Stimulated activated naive CD8-positive, alpha-beta T cell treated with anti-CD3 and anti-CD28 coated beads, Interleukin-15, Interleukin-2, amounts not matched to agents 100 ng/mL and 50 ng/mL, for 24 hours (primary cell): ENCODE measurements at regions not wholly inside any gene's neighbourhood (a gene's known extent, or its start where the extent isn't known, plus 50 kb on each side); places are given as distances from the start of the nearest gene placed in this dataset.

Source experiments
- H3K27ac Mint-ChIP-seq: one replicate; pipeline ENCODE4 v1.8.0; 2021; ENCODE audit warnings: mild to moderate bottlenecking, mixed read lengths
- H3K27me3 Mint-ChIP-seq: one replicate; pipeline ENCODE4 v1.8.0; 2021; ENCODE audit warnings: mixed read lengths
- H3K36me3 Mint-ChIP-seq: one replicate; pipeline ENCODE4 v1.8.0; 2021; ENCODE audit warnings: low read depth, mixed read lengths
- H3K4me1 Mint-ChIP-seq: one replicate; pipeline ENCODE4 v1.8.0; 2021; ENCODE audit warnings: low read depth, mixed read lengths
- H3K4me3 Mint-ChIP-seq: one replicate; pipeline ENCODE4 v1.8.0; 2021; ENCODE audit warnings: mild to moderate bottlenecking, mixed read lengths
- H3K9me3 Mint-ChIP-seq: one replicate; pipeline ENCODE4 v1.8.0; 2021; ENCODE audit warnings: mixed read lengths

DNA sequence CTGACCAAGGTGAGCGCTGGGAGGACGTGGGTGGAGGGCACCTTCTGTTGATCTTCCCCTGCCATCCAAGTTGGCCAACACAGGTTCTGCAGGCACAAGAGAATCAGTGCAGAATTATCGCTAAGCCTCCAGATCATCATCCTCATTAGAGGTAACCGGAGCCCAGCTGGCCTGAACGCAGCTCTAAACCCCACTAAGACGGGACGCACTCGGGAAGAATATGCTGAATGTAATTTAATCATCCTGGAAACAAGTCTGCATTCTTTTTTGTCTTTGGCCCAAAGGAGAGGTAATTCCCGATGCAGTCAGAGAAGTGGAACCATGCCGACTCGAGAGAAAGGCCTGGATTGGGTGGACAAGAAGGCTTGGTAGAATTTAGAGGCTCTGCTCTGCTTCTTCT, 111.0 kb upstream of the GSC start:
- Mint-ChIP-seq H3K27me3 (peaks cover 16% of the 10 kb centered on the region), H3K36me3 (no peaks in the 10 kb centered on the region), H3K27ac (no peak overlapping the region), H3K9me3 (no peaks in the 10 kb centered on the region), H3K4me3 (no peak overlapping the region), H3K4me1 (no peaks in the 10 kb centered on the region)

DNA sequence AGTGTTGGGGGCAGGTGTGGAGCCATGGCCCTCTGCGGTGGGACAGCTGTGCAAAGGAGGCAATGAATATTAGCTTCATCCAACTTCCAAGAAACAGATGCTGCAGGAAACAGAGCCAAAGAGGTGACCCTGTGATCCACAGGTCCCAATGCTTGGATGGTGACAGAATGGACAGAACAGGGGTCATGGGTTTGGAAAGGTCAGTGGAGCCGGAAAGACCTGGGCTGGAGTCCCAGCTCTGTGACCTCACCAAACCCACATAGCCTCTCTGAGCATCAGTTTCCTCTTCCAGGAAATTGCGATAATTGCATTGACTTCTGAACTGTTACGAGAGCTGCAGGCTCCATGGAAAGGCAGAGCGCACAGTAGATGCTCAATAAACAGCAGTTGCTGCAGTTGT, 110.2 kb upstream of the GSC start:
- Mint-ChIP-seq H3K36me3 (no peaks in the 10 kb centered on the region), H3K27me3 (peaks cover 20% of the 10 kb centered on the region), H3K4me1 (no peaks in the 10 kb centered on the region), H3K4me3 (no peak overlapping the region), H3K9me3 (no peaks in the 10 kb centered on the region), H3K27ac (no peak overlapping the region)

DNA sequence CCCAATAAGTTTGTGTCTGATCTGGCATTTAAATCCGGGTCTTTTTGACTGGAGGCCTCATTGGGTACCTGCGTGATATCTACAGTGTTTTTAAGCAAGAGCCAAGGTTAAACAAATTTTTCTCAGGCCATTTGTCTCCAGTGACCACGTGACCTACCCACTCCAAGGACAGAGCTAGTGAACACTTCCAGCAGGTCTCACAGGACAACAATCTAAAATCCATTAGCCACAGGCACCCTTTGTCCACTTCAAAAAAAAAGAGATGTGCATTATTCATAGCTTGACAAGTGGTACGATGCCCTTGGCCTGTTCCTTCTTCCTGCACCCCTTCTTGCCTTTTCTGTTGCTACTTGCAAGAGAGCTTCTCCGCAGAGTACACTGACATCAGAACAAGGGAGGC, 109.6 kb upstream of the GSC start:
- H3K4me3 Mint-ChIP-seq: no peak overlapping the region
- H3K27ac Mint-ChIP-seq: no peak overlapping the region
- H3K36me3 Mint-ChIP-seq: no peaks in the 10 kb centered on the region

DNA sequence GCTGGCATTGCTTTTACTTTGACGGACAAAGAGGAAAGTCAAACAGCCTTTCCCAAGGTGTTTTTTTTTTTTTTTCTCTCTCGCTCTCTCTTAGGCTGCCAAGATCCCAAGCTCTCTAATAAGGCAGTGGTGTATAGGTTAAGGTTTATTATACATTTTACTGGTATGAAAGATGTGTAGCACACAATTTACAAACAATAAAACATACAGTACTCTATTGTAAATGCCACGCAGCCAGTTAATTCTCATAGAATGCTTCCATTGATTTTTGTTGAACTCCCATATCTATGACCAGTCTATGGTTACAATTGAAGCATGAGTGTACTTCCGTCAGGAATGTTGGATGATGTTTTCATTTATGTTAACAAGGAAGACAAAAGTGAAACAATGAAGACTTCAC, 106.4 kb upstream of the GSC start:
- H3K36me3 Mint-ChIP-seq: no peaks in the 10 kb centered on the region
- H3K9me3 Mint-ChIP-seq: no peaks in the 10 kb centered on the region
- no peaks in the 10 kb centered on the region for H3K4me1 Mint-ChIP-seq
- H3K4me3 Mint-ChIP-seq: no peak overlapping the region
- H3K27me3 Mint-ChIP-seq: peaks cover 27% of the 10 kb centered on the region
- no peak overlapping the region for H3K27ac Mint-ChIP-seq

More for the DNA sequence above, 109.6 kb upstream of the GSC start:
- Mint-ChIP-seq H3K27me3 (peaks cover 23% of the 10 kb centered on the region), H3K9me3 (no peaks in the 10 kb centered on the region), H3K4me1 (no peaks in the 10 kb centered on the region)

DNA sequence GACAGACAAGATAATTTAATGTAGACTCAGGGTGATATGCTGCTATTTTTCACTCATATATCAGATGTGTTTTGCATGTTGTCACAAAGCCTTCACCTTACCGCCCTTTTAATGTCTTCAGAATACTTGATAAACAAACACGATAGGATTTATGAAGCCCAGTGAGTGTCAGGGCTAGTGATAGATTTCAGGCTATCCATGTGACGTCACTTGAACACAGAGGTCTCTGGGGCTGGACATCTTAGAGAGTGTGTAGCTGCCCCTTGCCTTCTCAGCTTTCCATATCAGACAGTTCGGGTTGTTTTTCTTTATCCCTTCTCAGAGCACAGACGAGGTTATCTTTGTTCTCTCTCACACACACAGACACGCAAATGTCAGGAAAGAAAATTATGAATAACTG, 105.3 kb upstream of the GSC start:
- no peaks in the 10 kb centered on the region for H3K36me3 Mint-ChIP-seq
- H3K27me3 Mint-ChIP-seq: peaks cover 32% of the 10 kb centered on the region
- no peaks in the 10 kb centered on the region for H3K9me3 Mint-ChIP-seq
- H3K27ac Mint-ChIP-seq: no peak overlapping the region
- no peaks in the 10 kb centered on the region for H3K4me1 Mint-ChIP-seq
- H3K4me3 Mint-ChIP-seq: no peak overlapping the region

DNA sequence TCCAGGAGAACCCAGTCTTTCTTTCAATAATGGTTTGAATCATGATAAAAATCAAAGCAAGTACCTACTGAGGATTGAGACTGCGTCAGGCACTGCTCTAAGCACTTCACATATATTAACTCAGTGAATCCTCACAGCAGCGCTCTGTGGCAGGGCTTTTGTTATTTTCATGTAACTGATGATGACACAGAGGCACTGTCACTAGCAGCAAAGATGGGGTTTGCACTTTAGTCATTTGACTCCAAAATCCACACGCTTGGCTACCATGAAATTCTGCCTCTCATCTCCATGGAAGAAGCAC, 98.8 kb upstream of the GSC start:
- Mint-ChIP-seq H3K4me3 (no peak overlapping the region), H3K27me3 (peaks cover 29% of the 10 kb centered on the region), H3K27ac (no peak overlapping the region), H3K36me3 (no peaks in the 10 kb centered on the region), H3K4me1 (no peaks in the 10 kb centered on the region), H3K9me3 (no peaks in the 10 kb centered on the region)

DNA sequence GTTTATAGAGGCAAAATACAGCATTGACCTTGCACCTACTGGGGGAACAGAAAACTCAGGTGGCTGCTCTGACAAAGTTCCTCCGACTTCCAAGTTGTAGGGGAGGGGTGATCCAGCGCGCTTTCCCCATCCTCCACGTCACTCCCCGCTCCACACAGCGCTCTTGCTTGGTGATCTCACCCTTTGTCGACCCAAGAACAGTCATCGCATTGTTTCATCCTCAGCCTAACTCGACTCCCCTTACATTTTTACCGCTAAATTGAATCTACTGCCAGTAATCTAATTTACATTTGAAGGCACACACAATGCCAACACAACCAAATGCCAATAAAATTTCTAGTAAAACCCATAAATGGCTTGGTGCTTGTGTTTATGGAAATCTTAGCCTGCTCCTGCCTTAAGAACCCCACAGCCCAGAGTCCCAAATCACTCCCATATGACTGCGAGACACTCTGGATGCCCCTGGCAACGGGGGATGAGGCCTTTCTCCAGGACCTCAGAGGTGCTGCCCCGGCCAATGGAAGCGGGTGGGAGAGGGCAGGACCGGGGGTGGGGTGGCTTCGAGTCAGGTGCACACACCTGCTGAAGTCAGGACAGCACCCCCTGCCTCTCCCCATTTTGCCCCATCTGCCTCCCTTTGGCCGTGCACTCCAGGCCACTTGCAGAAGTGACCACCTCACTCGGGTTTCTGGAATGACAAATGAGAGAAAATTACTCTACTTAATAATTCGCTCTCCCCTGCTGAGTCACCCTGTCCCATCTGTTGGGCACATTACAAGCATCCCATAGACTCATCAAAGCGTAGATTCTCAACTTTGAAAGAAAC, 98.2 kb upstream of the GSC start:
- Mint-ChIP-seq H3K36me3 (no peaks in the 10 kb centered on the region), H3K9me3 (no peaks in the 10 kb centered on the region), H3K27me3 (peaks cover 29% of the 10 kb centered on the region), H3K4me3 (no peak overlapping the region), H3K27ac (no peak overlapping the region), H3K4me1 (no peaks in the 10 kb centered on the region)

DNA sequence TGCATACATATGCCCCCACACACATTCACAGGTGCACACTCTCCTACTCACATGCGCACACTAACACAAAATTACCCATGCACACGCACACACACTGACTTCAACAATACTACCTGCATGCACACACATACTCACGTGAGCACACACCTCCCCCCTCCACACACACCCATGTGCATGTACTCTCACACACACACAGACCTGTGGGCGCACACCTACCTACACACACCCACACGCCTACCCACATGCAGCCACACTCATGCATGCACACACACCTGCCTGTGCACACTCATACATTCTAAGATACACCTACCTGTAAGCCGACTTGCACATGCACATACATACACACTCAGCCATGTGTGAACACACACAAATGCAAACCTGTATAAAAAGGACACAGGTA, 97.3 kb upstream of the GSC start:
- Mint-ChIP-seq H3K4me1 (no peaks in the 10 kb centered on the region), H3K9me3 (no peaks in the 10 kb centered on the region), H3K27ac (no peak overlapping the region), H3K4me3 (no peak overlapping the region), H3K27me3 (peaks cover 31% of the 10 kb centered on the region), H3K36me3 (no peaks in the 10 kb centered on the region)

DNA sequence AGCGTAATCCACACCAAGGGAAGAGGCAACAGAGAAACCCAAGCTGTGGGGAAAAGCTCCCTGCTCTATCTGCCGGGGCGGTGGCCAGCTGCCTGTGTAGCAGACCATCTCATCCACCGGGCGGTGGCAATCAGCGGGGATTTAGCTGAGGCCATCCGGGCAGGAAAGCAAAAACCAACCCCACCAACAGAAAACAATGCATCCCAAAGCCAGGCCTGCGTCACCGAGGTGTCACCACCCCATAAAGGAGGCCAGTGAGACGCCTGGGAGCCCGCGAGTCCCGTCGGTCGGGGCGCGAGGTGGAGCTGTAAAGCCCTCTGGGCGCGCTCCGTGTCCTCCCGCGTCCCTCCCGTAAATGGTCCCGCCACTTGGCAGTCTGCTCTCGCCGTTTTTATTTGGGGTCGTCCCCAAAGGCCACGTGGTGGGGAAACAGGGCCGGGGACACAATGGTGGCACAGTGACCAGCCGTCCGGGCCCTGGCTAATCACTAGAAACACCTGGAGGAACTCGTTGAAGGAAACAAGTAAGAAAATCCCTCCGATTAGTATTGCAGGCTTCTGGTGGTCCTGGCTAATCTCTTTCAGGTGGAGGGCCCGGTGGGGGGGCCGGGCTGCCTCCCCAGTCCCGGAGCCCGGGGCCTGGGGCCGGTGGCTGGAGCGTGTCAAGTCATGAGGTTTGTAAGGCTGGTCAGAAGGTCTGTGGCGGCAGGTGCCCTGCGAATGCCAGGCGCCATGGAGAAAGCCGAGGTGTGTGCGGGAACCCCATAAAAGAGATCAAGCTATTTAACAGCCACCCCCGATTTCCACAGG, 94.7 kb upstream of the GSC start:
- H3K4me1 Mint-ChIP-seq: no peaks in the 10 kb centered on the region
- no peaks in the 10 kb centered on the region for H3K9me3 Mint-ChIP-seq
- H3K27me3 Mint-ChIP-seq: peaks cover 28% of the 10 kb centered on the region
- no peaks in the 10 kb centered on the region for H3K36me3 Mint-ChIP-seq
- no peak overlapping the region for H3K4me3 Mint-ChIP-seq
- no peak overlapping the region for H3K27ac Mint-ChIP-seq

DNA sequence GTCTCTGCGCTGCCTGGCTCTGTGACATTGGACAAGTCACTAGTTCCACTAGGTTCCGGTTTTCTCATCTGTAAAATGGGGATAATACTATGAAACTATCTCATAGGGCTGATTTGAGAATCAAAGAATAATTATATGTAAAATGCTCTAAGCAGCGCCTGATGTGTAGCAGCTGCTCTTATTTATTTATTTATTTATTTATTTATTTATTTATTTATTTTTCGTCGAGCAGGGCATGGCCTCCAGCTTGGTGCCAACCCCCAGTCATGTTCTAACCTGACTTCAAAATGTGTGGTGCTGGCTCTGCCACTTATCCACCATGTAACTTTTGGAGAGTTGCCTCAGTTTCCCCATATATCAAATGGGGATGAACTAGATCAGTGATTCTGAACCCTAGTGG, 93.5 kb upstream of the GSC start:
- Mint-ChIP-seq H3K36me3 (no peaks in the 10 kb centered on the region), H3K4me3 (no peak overlapping the region), H3K4me1 (no peaks in the 10 kb centered on the region), H3K9me3 (no peaks in the 10 kb centered on the region), H3K27ac (no peak overlapping the region), H3K27me3 (peaks cover 26% of the 10 kb centered on the region)

DNA sequence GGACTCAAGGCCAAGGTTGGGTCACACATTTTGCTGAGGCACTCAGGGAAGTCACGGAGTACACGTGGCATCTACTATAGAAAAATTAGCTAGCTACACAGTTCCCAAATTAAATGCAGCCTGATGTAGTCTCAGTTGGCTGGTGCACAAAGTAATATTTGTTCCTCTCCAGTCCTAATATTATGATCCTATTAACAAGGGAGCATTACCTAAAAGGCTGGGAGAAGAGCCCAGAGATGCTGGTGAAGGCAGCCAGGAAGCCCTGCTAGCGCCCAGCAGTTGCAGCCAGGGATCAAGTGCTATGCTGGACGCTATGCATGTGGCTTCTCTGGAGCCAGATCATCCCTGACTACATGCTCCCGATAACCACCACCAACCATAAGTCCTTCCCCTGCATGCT, 88.0 kb upstream of the GSC start:
- no peaks in the 10 kb centered on the region for H3K36me3 Mint-ChIP-seq
- no peak overlapping the region for H3K27ac Mint-ChIP-seq
- H3K9me3 Mint-ChIP-seq: no peaks in the 10 kb centered on the region
- H3K4me3 Mint-ChIP-seq: no peak overlapping the region
- H3K27me3 Mint-ChIP-seq: peaks cover 11% of the 10 kb centered on the region
- no peaks in the 10 kb centered on the region for H3K4me1 Mint-ChIP-seq

DNA sequence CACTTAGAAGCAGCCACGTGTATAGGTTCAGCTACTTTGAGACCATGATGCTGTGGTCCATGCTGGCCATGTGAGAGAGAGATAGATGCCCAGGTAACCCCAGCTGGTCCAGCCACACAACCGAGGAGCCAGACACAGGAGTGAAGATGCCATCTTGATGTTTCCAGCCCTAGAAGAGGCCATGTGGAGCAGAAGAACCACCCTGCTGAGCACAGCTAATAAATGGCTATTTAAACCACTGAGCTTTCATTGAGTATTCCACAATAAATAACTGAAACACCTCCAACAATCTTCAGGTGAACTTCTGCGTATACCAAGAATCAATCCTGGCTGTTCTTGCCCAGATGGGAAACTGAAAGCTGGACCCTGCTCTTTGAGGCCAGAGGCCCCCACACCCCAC, 84.0 kb upstream of the GSC start:
- Mint-ChIP-seq H3K9me3 (peaks cover 4% of the 10 kb centered on the region), H3K27me3 (peaks cover 2% of the 10 kb centered on the region), H3K4me1 (no peaks in the 10 kb centered on the region), H3K36me3 (no peaks in the 10 kb centered on the region), H3K27ac (no peak overlapping the region), H3K4me3 (no peak overlapping the region)

DNA sequence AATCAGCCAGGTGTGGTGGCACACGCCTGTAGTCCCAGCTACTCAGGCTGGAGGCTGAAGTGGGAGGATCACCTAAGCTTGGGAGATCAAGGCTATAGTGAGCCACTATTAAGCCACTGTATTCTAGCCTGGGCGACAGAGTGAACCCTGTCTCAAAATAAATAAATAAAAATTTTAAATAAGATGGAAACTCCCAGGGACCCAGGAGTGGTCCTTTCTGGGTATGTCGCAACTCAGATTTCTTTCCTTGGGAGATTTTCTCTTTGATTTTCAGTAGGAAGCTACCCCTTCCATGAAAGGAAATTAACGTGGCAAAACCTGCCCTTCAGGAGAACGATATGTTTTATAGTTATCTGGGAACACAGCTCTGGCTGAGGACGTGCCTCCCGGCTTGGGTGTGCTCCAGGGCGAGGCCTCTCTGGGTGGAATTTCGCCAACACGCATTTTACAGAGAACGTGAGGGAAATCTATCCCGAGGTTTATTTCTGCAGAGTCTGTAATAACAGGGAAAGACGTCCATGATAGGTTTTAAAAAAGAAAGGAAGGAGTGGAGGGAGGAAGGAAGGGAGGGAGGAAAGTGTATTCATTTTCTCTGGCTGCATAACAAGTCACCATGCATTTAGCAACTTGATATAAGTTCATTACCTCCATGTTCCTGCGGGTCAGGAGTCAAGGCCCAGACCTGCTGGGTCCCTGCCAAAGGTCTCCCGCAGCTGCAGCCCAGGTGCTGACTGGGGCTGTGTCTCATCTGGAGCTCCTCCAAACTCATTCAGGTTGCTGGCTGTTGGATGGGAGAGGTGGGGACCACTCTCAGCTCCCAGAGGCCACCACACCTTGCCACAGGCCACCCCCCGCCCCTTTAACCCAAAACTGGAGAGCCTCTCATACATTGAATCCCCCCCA, 80.6 kb upstream of the GSC start:
- H3K9me3 Mint-ChIP-seq: peaks cover 4% of the 10 kb centered on the region

DNA sequence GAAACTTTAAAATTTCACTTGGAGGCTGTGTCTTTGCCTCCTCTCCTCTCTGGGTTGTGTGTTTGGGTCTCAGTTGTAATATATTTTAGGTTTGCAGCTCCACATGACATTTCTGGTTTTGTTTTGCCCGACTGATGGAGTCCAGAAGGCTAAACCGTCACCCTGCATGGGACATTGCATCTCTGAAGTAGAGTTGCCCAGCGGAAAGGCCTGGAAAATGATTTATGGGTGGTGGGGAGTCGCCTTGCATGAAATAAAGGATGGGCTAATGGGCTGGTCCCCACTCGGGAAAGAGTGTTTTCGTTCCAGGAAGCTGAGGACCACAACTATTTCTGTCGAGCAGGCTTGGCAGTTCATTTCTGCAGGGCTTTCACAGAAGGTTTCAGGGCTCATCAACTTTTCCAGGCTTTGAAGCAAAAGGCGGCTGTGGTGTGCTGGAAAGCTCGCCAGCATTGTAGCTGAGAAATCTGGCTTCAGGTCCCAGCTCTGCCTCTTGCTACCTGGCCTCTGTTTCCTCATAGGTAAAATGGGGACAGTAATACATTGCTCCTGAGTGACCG, 74.8 kb upstream of the GSC start:
- H3K36me3 Mint-ChIP-seq: no peaks in the 10 kb centered on the region
- no peaks in the 10 kb centered on the region for H3K9me3 Mint-ChIP-seq
- no peaks in the 10 kb centered on the region for H3K4me1 Mint-ChIP-seq
- no peak overlapping the region for H3K27ac Mint-ChIP-seq
- peaks cover 4% of the 10 kb centered on the region for H3K27me3 Mint-ChIP-seq
- H3K4me3 Mint-ChIP-seq: no peak overlapping the region

More for the DNA sequence above, 80.6 kb upstream of the GSC start:
- no peak overlapping the region for H3K27ac Mint-ChIP-seq
- H3K4me3 Mint-ChIP-seq: no peak overlapping the region
- H3K4me1 Mint-ChIP-seq: no peaks in the 10 kb centered on the region
- no peaks in the 10 kb centered on the region for H3K36me3 Mint-ChIP-seq
- H3K27me3 Mint-ChIP-seq: no peaks in the 10 kb centered on the region

DNA sequence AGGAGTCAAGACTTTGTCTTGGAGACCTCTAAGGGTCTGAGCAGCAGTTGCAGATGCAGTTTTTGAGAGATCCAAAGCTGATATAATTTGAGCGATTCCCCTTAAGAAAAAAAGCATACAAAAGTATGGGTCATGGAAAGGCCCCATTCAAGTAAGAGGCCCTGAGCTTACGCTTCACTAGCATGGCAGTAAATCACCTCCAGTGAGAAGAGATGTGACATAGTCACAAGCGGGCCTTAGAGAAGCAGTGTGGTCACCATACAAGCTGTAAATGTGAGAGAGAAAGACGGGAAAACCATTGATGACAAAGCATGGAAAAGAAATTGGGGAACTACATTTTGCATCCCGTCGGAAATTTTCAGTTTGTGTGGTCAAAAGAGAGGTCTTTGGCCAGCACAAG, 70.6 kb upstream of the GSC start:
- Mint-ChIP-seq H3K4me1 (no peaks in the 10 kb centered on the region), H3K9me3 (no peaks in the 10 kb centered on the region), H3K4me3 (no peak overlapping the region), H3K27ac (no peak overlapping the region), H3K27me3 (peaks cover 4% of the 10 kb centered on the region), H3K36me3 (no peaks in the 10 kb centered on the region)
